Endothelial cell of umbilical vein (primary cell): ENCODE measurements at regions not wholly inside any gene's neighbourhood (a gene's known extent, or its start where the extent isn't known, plus 50 kb on each side); places are given as distances from the start of the nearest gene placed in this dataset.

Source experiments
- BruUV-seq: library from RNA; stranded (reverse); fragments of 400-500 nt; replicated peaks from 2 replicates; lab custom pipeline; 2021; lab: Mats Ljungman, UMichigan
- CTCF ChIA-PET: fragments of 300-600, 350-600 bp; sonication (Branson Sonifier 250); formaldehyde crosslinking; loops from one replicate; lab custom pipeline; 2021; ENCODE audit warnings: antibody characterized with exemption, inconsistent platforms; lab: Charles Lee
- POLR2A ChIA-PET: fragments of 300-600, 350-600 bp; sonication (Branson Sonifier 250); formaldehyde crosslinking; loops from one replicate; lab custom pipeline; 2021; ENCODE audit warnings: antibody characterized with exemption, inconsistent platforms; lab: Charles Lee
- DNase-seq: peaks from one replicate; pipeline ENCODE4 v3.0.0-alpha.2; 2011; ENCODE audit warnings: low read depth, low spot score
- FAIRE-seq: peaks from 2 replicates; lab custom pipeline; 2011; peaks lifted over from hg19 to GRCh38; lab: Jason Lieb, UNC
- H2AFZ ChIP-seq: 2 replicates; pipeline ENCODE4 v1.6.0; 2012; ENCODE audit warnings: low read depth, low read length, control low read depth, inconsistent platforms
- H3K27ac ChIP-seq: 2 replicates; pipeline ENCODE4 v1.5.1; 2011; ENCODE audit warnings: low read depth, mild to moderate bottlenecking, control low read depth, low read length, moderate library complexity; ENCODE audit not compliant: insufficient read depth
- H3K27me3 ChIP-seq, 2 experiments: 2 replicates each; pipeline versions ENCODE4 v1.6.0 to v1.6.1; 2011; ENCODE audit warnings: low read length in 2 of 2, mixed read lengths in 1 of 2; ENCODE audit not compliant: control insufficient read depth in 2 of 2, insufficient read depth in 2 of 2
- H3K36me3 ChIP-seq, 2 experiments: 2 replicates in 1 of 2; 3 replicates in 1 of 2; pipeline ENCODE4 v1.5.1; 2011; ENCODE audit warnings: low read length in 2 of 2, mild to moderate bottlenecking in 1 of 2, moderate library complexity in 1 of 2; ENCODE audit not compliant: control insufficient read depth in 2 of 2, insufficient read depth in 2 of 2; ENCODE audit errors: extremely low read depth in 1 of 2
- H3K4me1 ChIP-seq: 3 replicates; pipeline ENCODE4 v1.5.1; 2011; ENCODE audit warnings: mild to moderate bottlenecking, low read length; ENCODE audit not compliant: control insufficient read depth, insufficient read depth; ENCODE audit errors: extremely low read depth
- H3K4me2 ChIP-seq: 2 replicates; pipeline ENCODE4 v1.6.1; 2011; ENCODE audit warnings: low read length, control low read depth, mixed read lengths; ENCODE audit not compliant: insufficient read depth
- H3K4me3 ChIP-seq, 3 experiments: fragments of 200-600 bp in 1 of 3; sonication (generic), shearing (Covaris generic) in 1 of 3; replicated peaks in 1 of 3; 2 replicates each; pipeline ENCODE4 v1.5.1; 2011 to 2016; ENCODE audit warnings: control low read depth in 3 of 3, low read length in 3 of 3, mild to moderate bottlenecking in 2 of 3, inconsistent platforms in 1 of 3, low read depth in 1 of 3, moderate library complexity in 1 of 3; ENCODE audit not compliant: insufficient read depth in 1 of 3
- H3K79me2 ChIP-seq: 2 replicates; pipeline ENCODE4 v1.6.0; 2012; ENCODE audit warnings: low read length, inconsistent platforms; ENCODE audit not compliant: control insufficient read depth, insufficient read depth
- H3K9ac ChIP-seq: replicated peaks from 2 replicates; pipeline ENCODE3; 2011; ENCODE audit warnings: low read length, control low read depth; ENCODE audit not compliant: insufficient read depth; ENCODE audit errors: extremely low read depth
- H3K9me1 ChIP-seq: replicated peaks from 3 replicates; pipeline ENCODE4 v1.6.0; 2011; ENCODE audit warnings: mild to moderate bottlenecking, low read length; ENCODE audit not compliant: control insufficient read depth, insufficient read depth; ENCODE audit errors: extremely low read depth
- H3K9me3 ChIP-seq: replicated peaks from 2 replicates; pipeline ENCODE4 v1.5.1; 2012; ENCODE audit warnings: low read length, inconsistent platforms; ENCODE audit not compliant: control insufficient read depth, insufficient read depth
- H4K20me1 ChIP-seq: replicated peaks from 2 replicates; pipeline ENCODE3; 2011; ENCODE audit warnings: mild to moderate bottlenecking, low read length; ENCODE audit not compliant: control insufficient read depth, insufficient read depth; ENCODE audit errors: extremely low read depth
- EZH2 ChIP-seq: IDR thresholded peaks from 2 replicates; pipeline ENCODE4 v1.6.1; 2012; ENCODE audit warnings: borderline replicate concordance, low read depth, mild to moderate bottlenecking, moderate library complexity, low read length, inconsistent platforms; ENCODE audit not compliant: severe bottlenecking
- FOS ChIP-seq: IDR thresholded peaks from 2 replicates; pipeline ENCODE4 v1.6.1; 2011; ENCODE audit warnings: mild to moderate bottlenecking, low read length, moderate library complexity, borderline replicate concordance; ENCODE audit not compliant: insufficient read depth
- GATA2 ChIP-seq: IDR thresholded peaks from 2 replicates; pipeline ENCODE4 v1.7.0; 2011; ENCODE audit warnings: low read depth, mild to moderate bottlenecking, moderate library complexity, mixed read lengths, low read length; ENCODE audit not compliant: insufficient read length, insufficient read depth
- JUN ChIP-seq: IDR thresholded peaks from 2 replicates; pipeline ENCODE4 v1.6.1; 2011; ENCODE audit warnings: borderline replicate concordance, low read depth; ENCODE audit not compliant: insufficient read length, insufficient read depth
- MAX ChIP-seq: IDR thresholded peaks from 2 replicates; pipeline ENCODE4 v1.6.1; 2011; ENCODE audit not compliant: insufficient read depth, insufficient read length
- MYC ChIP-seq: IDR thresholded peaks from one replicate; pipeline ENCODE4 v1.6.1; 2011; ENCODE audit warnings: mild to moderate bottlenecking, low read depth, low read length
- POLR2AphosphoS5 ChIP-seq: IDR thresholded peaks from 2 replicates; pipeline ENCODE4 v1.6.1; 2012; ENCODE audit warnings: low read depth, mild to moderate bottlenecking, control low read depth, low read length, moderate library complexity; ENCODE audit not compliant: insufficient read depth
- dilution Hi-C: fragments of 300-500 bp; cut with MboI; formaldehyde crosslinking; loops from one replicate; pipeline ENCODE4 v1.15.0; 2019; ENCODE audit warnings: low sequenced_read_pairs; ENCODE audit not compliant: extremely low pct_ligation_motif_present
- intact Hi-C: fragments of 100-400 bp; cut with micrococcal nuclease; formaldehyde crosslinking; loops from one replicate; pipeline ENCODE4 v1.10.0; 2022
- TF ChIP-seq, protein P1 (sequence below), 2 donors: IDR thresholded peaks; 1 replicate in 1 of 2; 2 replicates in 1 of 2; pipeline ENCODE4 v1.5.1; 2011; ENCODE audit warnings: low read length in 2 of 2, mild to moderate bottlenecking in 2 of 2, moderate library complexity in 2 of 2, control low read depth in 1 of 2, inconsistent platforms in 1 of 2, low read depth in 1 of 2; ENCODE audit not compliant: insufficient read depth in 1 of 2; ENCODE audit errors: extremely low read depth in 1 of 2

DNA sequence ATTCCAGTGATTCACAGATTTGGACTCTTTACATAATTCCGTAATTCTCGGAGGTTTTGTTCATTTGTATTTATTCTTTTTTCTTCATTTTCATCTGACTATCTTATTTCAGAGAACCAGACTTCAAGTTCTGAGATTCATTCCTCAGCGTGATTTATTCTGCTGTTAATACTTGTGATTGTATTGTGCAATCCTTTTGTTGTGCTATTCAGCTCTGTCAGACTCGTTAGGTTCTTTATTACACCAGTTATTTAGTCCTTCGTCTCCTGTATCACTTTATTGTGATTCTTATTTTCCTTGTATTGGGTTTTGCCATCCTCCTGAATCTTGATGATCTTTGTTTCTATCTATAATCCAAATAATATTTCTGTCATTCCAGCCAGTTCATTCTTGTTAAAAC lies 529.3 kb upstream of the LRRTM4 start:
- FAIRE-seq (no peak), DNase-seq (no peak)
- H3K27ac ChIP-seq = no peak overlapping the region
- no peaks in the 10 kb centered on the region for H3K36me3 ChIP-seq
- intact Hi-C loops = no loop called here
- no peaks in the 10 kb centered on the region for H3K4me1 ChIP-seq
- dilution Hi-C loops = no loop called here
- H3K9me1 ChIP-seq = no peaks in the 10 kb centered on the region
- no peaks in the 10 kb centered on the region for H3K27me3 ChIP-seq
- no peaks in the 10 kb centered on the region for H3K79me2 ChIP-seq
- POLR2A ChIA-PET = no interaction called here
- H3K9me3 ChIP-seq = no peaks in the 10 kb centered on the region
- H3K9ac ChIP-seq = no peak overlapping the region
- H3K4me3 ChIP-seq = no peak overlapping the region
- no peak overlapping the region for H2AFZ ChIP-seq
- TF ChIP-seq, protein P1, sequence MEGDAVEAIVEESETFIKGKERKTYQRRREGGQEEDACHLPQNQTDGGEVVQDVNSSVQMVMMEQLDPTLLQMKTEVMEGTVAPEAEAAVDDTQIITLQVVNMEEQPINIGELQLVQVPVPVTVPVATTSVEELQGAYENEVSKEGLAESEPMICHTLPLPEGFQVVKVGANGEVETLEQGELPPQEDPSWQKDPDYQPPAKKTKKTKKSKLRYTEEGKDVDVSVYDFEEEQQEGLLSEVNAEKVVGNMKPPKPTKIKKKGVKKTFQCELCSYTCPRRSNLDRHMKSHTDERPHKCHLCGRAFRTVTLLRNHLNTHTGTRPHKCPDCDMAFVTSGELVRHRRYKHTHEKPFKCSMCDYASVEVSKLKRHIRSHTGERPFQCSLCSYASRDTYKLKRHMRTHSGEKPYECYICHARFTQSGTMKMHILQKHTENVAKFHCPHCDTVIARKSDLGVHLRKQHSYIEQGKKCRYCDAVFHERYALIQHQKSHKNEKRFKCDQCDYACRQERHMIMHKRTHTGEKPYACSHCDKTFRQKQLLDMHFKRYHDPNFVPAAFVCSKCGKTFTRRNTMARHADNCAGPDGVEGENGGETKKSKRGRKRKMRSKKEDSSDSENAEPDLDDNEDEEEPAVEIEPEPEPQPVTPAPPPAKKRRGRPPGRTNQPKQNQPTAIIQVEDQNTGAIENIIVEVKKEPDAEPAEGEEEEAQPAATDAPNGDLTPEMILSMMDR (IDR thresholded peaks at IDR 0.05; ENCODE audit: extremely low read depth in 1 of 2, insufficient read depth in 1 of 2, low read depth in 1 of 2, low read length in 2 of 2) = no peak
- no peak for TF ChIP-seq JUN
- TF ChIP-seq MYC = no peak
- no peak for TF ChIP-seq GATA2
- no peaks in the 10 kb centered on the region for H4K20me1 ChIP-seq
- BruUV-seq = no TSS peak
- H3K4me2 ChIP-seq = no peak overlapping the region
- CTCF ChIA-PET = no interaction called here

DNA sequence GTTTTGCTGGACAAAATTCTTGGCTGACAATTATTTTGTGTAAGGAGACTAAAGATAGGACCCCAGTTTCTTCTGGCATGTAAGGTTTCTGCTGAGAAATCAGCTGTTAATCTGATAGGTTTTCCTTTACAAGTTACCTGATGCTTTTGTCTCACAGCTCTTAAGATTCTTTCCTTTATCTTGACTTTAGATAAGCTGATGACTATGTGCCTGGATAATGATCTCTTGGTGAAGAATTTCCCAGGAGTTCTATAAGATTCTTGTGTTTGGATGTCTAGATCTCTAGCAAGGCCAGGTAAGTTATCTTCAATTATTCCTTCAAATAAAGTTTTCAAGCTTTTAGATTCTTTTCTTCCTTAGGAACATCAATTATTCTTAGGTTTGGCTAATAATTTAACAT lies 534.8 kb upstream of the LRRTM4 start:
- POLR2A ChIA-PET = no interaction called here
- no peak overlapping the region for H3K9ac ChIP-seq
- TF ChIP-seq, protein P1 (IDR thresholded peaks at IDR 0.05; ENCODE audit: extremely low read depth in 1 of 2, insufficient read depth in 1 of 2, low read depth in 1 of 2, low read length in 2 of 2) = no peak
- TF ChIP-seq POLR2AphosphoS5 = no peak
- TF ChIP-seq JUN = no peak
- no peak for TF ChIP-seq EZH2
- TF ChIP-seq MAX = no peak
- no peak for TF ChIP-seq MYC
- TF ChIP-seq FOS = no peak
- TF ChIP-seq GATA2 = no peak
- H3K9me1 ChIP-seq = no peaks in the 10 kb centered on the region
- BruUV-seq = no TSS peak
- no peaks in the 10 kb centered on the region for H3K27me3 ChIP-seq
- H3K4me2 ChIP-seq = no peak overlapping the region
- intact Hi-C loops (no loop called here), dilution Hi-C loops (no loop called here)
- H3K4me1 ChIP-seq = no peaks in the 10 kb centered on the region
- FAIRE-seq (no peak), DNase-seq (no peak)
- H3K79me2 ChIP-seq = no peaks in the 10 kb centered on the region
- no peak overlapping the region for H2AFZ ChIP-seq
- no peaks in the 10 kb centered on the region for H3K36me3 ChIP-seq
- no peak overlapping the region for H3K27ac ChIP-seq
- CTCF ChIA-PET = no interaction called here
- H3K9me3 ChIP-seq = peaks cover 7% of the 10 kb centered on the region
- no peak overlapping the region for H3K4me3 ChIP-seq
- H4K20me1 ChIP-seq = no peaks in the 10 kb centered on the region
